SK-N-SH treated with all-trans-retinoic acid at 6 μM for 48 hours (cell line): ENCODE measurements at regions not wholly inside any gene's neighbourhood (a gene's known extent, or its start where the extent isn't known, plus 50 kb on each side); places are given as distances from the start of the nearest gene placed in this dataset.

Experiments used
- ATAC-seq: fragments of 200-7000 bp; cut with Tn5 transposase; 3 replicates; pipeline ENCODE4 v1.9.1; 2020; ENCODE audit warnings: mild to moderate bottlenecking, moderate library complexity
- ARNTL ChIP-seq: fragments of 450-650 bp; formaldehyde crosslinking; IDR thresholded peaks from 2 replicates; pipeline ENCODE4 v1.5.0; 2020; ENCODE audit warnings: low read depth, mild to moderate bottlenecking, moderate library complexity, borderline replicate concordance
- BACH2 ChIP-seq: fragments of 250-450 bp; sonication (Bioruptor Pico); IDR thresholded peaks from 2 replicates; pipeline ENCODE4 v1.9.0; 2021; ENCODE audit warnings: mild to moderate bottlenecking, borderline replicate concordance
- CREB5 ChIP-seq: fragments of 250-450 bp; sonication (Bioruptor Pico); IDR thresholded peaks from 2 replicates; pipeline ENCODE4 v1.5.1; 2020; ENCODE audit warnings: low read depth, mild to moderate bottlenecking, moderate library complexity
- CSDC2 ChIP-seq: fragments of 250-450 bp; sonication (Bioruptor Pico); IDR thresholded peaks from 2 replicates; pipeline ENCODE4 v1.5.0; 2020; ENCODE audit warnings: mild to moderate bottlenecking, moderate library complexity
- ESRRG ChIP-seq: fragments of 250-450 bp; sonication (Bioruptor Pico); IDR thresholded peaks from 2 replicates; pipeline ENCODE4 v1.6.1; 2021; ENCODE audit warnings: mild to moderate bottlenecking
- GLIS3 ChIP-seq: fragments of 250-450 bp; sonication (Bioruptor Pico); IDR thresholded peaks from 2 replicates; pipeline ENCODE4 v1.5.0; 2020; ENCODE audit warnings: mild to moderate bottlenecking, moderate library complexity
- ISL1 ChIP-seq: fragments of 250-450 bp; sonication (Bioruptor Pico); IDR thresholded peaks from 2 replicates; pipeline ENCODE4 v2.1.2; 2022; ENCODE audit warnings: mild to moderate bottlenecking, moderate library complexity
- PATZ1 ChIP-seq: fragments of 250-450 bp; sonication (Bioruptor Pico); IDR thresholded peaks from 2 replicates; pipeline ENCODE4 v1.8.0; 2020; ENCODE audit warnings: mild to moderate bottlenecking, moderate library complexity, borderline replicate concordance
- POU6F1 ChIP-seq: fragments of 250-450 bp; sonication (Bioruptor Pico); IDR thresholded peaks from 2 replicates; pipeline ENCODE4 v1.8.0; 2021; ENCODE audit warnings: low read depth, mild to moderate bottlenecking, moderate library complexity, borderline replicate concordance
- PPARA ChIP-seq: fragments of 250-450 bp; sonication (Bioruptor Pico); IDR thresholded peaks from 2 replicates; pipeline ENCODE4 v1.5.0; 2020; ENCODE audit warnings: mild to moderate bottlenecking, borderline replicate concordance
- RARB ChIP-seq: fragments of 250-450 bp; sonication (Bioruptor Pico); IDR thresholded peaks from 2 replicates; pipeline ENCODE4 v1.8.0; 2021; ENCODE audit warnings: mild to moderate bottlenecking, moderate library complexity
- SNAI2 ChIP-seq: fragments of 250-450 bp; sonication (Bioruptor Pico); IDR thresholded peaks from 2 replicates; pipeline ENCODE4 v1.5.0; 2020; ENCODE audit warnings: mild to moderate bottlenecking, moderate library complexity
- TCF4 ChIP-seq: fragments of 250-450 bp; sonication (Bioruptor Pico); IDR thresholded peaks from 2 replicates; pipeline ENCODE4 v1.8.0; 2021; ENCODE audit warnings: mild to moderate bottlenecking, moderate library complexity, borderline replicate concordance
- TOX ChIP-seq: fragments of 250-450 bp; sonication (Bioruptor Pico); IDR thresholded peaks from 2 replicates; pipeline ENCODE4 v1.8.0; 2021; ENCODE audit warnings: mild to moderate bottlenecking, moderate library complexity, borderline replicate concordance
- ZFP3 ChIP-seq: fragments of 250-450 bp; sonication (Bioruptor Pico); IDR thresholded peaks from 2 replicates; pipeline ENCODE4 v1.5.0; 2020; ENCODE audit warnings: mild to moderate bottlenecking, moderate library complexity
- ZFP30 ChIP-seq: fragments of 450-650 bp; formaldehyde crosslinking; IDR thresholded peaks from 2 replicates; pipeline ENCODE4 v1.5.0; 2022; ENCODE audit warnings: mild to moderate bottlenecking, moderate library complexity
- ZNF565 ChIP-seq: fragments of 450-650 bp; formaldehyde crosslinking; conservative IDR thresholded peaks from 2 replicates; pipeline ENCODE4 v1.5.0; 2020; ENCODE audit warnings: low read depth, mild to moderate bottlenecking, moderate library complexity
- ZNF70 ChIP-seq: fragments of 450-650 bp; formaldehyde crosslinking; IDR thresholded peaks from 2 replicates; pipeline ENCODE4 v1.5.0; 2020; ENCODE audit warnings: mild to moderate bottlenecking, moderate library complexity
- ZNF8 ChIP-seq: fragments of 450-650 bp; formaldehyde crosslinking; IDR thresholded peaks from 2 replicates; pipeline ENCODE4 v1.5.0; 2020; ENCODE audit warnings: mild to moderate bottlenecking, moderate library complexity
- TF ChIP-seq, protein P1 (sequence below): fragments of 250-450 bp; sonication (Bioruptor Pico); IDR thresholded peaks from 2 replicates; pipeline ENCODE4 v1.5.1; 2021; ENCODE audit warnings: mild to moderate bottlenecking, moderate library complexity
- TF ChIP-seq, protein P2 (sequence below): fragments of 250-450 bp; sonication (Bioruptor Pico); IDR thresholded peaks from 2 replicates; pipeline ENCODE4 v1.5.0; 2020; ENCODE audit warnings: mild to moderate bottlenecking, moderate library complexity

GRCh38 chr15:53434174-53434678 lies 325.2 kb downstream of the WDR72 start:
- no peak for ATAC-seq
- TF ChIP-seq BACH2 (no peak), CSDC2 (no peak), SNAI2 (CRISPR knock-in tag) (no peak), ZFP30 (no peak), POU6F1 (CRISPR knock-in tag) (no peak), ESRRG (no peak), ISL1 (no peak), TCF4 (no peak), ZNF565 (CRISPR knock-in tag) (no peak), ARNTL (CRISPR knock-in tag) (no peak), PPARA (CRISPR knock-in tag) (no peak), TOX (CRISPR knock-in tag) (no peak), RARB (CRISPR knock-in tag) (no peak), ZNF70 (CRISPR knock-in tag) (no peak), ZFP3 (CRISPR knock-in tag) (no peak), ZNF8 (CRISPR knock-in tag) (no peak), GLIS3 (CRISPR knock-in tag) (no peak), CREB5 (no peak)
- TF ChIP-seq, protein P1, sequence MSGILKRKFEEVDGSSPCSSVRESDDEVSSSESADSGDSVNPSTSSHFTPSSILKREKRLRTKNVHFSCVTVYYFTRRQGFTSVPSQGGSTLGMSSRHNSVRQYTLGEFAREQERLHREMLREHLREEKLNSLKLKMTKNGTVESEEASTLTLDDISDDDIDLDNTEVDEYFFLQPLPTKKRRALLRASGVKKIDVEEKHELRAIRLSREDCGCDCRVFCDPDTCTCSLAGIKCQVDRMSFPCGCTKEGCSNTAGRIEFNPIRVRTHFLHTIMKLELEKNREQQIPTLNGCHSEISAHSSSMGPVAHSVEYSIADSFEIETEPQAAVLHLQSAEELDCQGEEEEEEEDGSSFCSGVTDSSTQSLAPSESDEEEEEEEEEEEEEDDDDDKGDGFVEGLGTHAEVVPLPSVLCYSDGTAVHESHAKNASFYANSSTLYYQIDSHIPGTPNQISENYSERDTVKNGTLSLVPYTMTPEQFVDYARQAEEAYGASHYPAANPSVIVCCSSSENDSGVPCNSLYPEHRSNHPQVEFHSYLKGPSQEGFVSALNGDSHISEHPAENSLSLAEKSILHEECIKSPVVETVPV (CRISPR knock-in tag) = no peak

DNA sequence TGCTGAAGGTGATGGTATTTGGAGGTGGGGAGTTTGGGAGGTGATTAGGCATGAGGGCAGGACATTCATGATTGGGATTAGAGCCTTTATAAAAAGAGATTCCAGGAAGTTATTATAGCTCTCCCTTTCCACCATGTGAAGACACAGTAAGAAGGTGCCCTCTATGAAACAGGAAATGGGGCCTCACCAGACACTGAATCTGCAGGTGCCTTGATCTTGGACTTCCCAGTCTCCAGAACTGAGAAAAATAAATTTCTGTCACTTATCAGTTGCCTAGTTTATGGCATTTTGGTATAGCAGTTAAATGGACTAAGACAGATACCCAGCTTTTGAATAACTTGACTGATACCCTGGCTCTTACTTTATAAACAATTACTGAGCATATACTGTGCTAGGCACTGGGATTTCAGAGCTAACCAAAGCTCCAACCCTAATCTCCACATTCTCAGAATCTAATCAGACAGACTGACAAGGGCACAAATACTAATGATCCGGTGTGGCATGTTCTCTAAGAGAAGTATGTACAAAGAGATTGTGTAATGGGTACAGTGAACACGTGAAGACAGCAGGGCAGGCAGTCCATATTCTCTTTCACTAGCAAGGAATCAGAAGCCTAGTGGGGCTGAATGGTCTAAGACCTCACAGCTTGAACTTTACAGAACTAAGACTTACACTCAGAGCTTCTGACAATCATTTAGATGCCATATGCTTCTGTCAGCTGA lies 343.1 kb downstream of the WDR72 start:
- no peak for ATAC-seq
- TF ChIP-seq ZNF8 (CRISPR knock-in tag) = no peak
- no peak for TF ChIP-seq ZNF565 (CRISPR knock-in tag)
- no peak for TF ChIP-seq PPARA (CRISPR knock-in tag)
- TF ChIP-seq ARNTL (CRISPR knock-in tag) = no peak
- no peak for TF ChIP-seq RARB (CRISPR knock-in tag)
- TF ChIP-seq ZNF70 (CRISPR knock-in tag) = no peak
- TF ChIP-seq CREB5 = no peak
- TF ChIP-seq ESRRG = no peak
- TF ChIP-seq, protein P2, sequence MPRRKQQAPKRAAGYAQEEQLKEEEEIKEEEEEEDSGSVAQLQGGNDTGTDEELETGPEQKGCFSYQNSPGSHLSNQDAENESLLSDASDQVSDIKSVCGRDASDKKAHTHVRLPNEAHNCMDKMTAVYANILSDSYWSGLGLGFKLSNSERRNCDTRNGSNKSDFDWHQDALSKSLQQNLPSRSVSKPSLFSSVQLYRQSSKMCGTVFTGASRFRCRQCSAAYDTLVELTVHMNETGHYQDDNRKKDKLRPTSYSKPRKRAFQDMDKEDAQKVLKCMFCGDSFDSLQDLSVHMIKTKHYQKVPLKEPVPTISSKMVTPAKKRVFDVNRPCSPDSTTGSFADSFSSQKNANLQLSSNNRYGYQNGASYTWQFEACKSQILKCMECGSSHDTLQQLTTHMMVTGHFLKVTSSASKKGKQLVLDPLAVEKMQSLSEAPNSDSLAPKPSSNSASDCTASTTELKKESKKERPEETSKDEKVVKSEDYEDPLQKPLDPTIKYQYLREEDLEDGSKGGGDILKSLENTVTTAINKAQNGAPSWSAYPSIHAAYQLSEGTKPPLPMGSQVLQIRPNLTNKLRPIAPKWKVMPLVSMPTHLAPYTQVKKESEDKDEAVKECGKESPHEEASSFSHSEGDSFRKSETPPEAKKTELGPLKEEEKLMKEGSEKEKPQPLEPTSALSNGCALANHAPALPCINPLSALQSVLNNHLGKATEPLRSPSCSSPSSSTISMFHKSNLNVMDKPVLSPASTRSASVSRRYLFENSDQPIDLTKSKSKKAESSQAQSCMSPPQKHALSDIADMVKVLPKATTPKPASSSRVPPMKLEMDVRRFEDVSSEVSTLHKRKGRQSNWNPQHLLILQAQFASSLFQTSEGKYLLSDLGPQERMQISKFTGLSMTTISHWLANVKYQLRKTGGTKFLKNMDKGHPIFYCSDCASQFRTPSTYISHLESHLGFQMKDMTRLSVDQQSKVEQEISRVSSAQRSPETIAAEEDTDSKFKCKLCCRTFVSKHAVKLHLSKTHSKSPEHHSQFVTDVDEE = no peak

DNA sequence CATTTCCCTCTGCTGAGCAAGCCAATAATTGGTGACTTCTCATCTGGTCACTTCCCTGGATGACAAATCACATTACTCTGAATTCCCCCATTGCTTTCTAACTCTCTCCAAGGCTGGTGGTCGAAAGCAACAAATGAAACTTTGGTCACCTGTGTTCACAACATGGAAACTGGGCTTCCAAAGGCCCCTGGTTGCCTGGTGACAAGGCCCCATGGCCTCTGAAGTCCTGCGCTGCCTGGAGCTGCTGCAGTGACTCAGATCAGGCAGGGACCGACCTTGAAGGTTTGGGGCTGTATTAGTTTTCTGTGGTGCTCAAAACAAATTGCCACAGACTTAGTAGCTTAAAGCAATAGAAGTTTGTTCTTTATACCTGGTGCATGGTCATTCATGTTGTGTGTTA lies 345.3 kb downstream of the WDR72 start:
- ATAC-seq = no peak
- TF ChIP-seq BACH2 = no peak
- no peak for TF ChIP-seq ZNF70 (CRISPR knock-in tag)
- TF ChIP-seq ZNF8 (CRISPR knock-in tag) = no peak
- no peak for TF ChIP-seq ISL1
- TF ChIP-seq SNAI2 (CRISPR knock-in tag) = no peak
- no peak for TF ChIP-seq TCF4
- TF ChIP-seq PATZ1 (CRISPR knock-in tag) = no peak
- no peak for TF ChIP-seq ARNTL (CRISPR knock-in tag)
